GM23338 (cell line): ENCODE measurements at regions not wholly inside any gene's neighbourhood (a gene's known extent, or its start where the extent isn't known, plus 50 kb on each side); places are given as distances from the start of the nearest gene placed in this dataset.

ENCODE experiments used
- ATAC-seq: fragments of 200-7000 bp; cut with Tn5 transposase; 3 replicates; pipeline ENCODE4 v1.9.1; 2020
- DNase-seq: peaks from one replicate; pipeline ENCODE4 v3.0.0-alpha.2; 2015; ENCODE audit warnings: low spot score
- H2AFZ ChIP-seq: fragments of 200-600 bp; sonication (generic); 2 replicates; pipeline ENCODE4 v1.8.0; 2016; ENCODE audit warnings: antibody characterized with exemption, mild to moderate bottlenecking, moderate library complexity
- H3F3A ChIP-seq: fragments of 200-600 bp; sonication (generic); replicated peaks from 2 replicates; pipeline ENCODE4 v1.8.0; 2017; ENCODE audit warnings: antibody characterized with exemption, mixed run types, low read depth
- H3K27ac ChIP-seq: fragments of 200-600 bp; sonication (generic); 2 replicates; pipeline ENCODE4 v1.6.1; 2016; ENCODE audit warnings: low read depth
- H3K27me3 ChIP-seq: fragments of 200-600 bp; sonication (generic); 2 replicates; pipeline ENCODE4 v1.8.0; 2016; ENCODE audit warnings: mild to moderate bottlenecking, mixed run types, moderate library complexity; ENCODE audit not compliant: insufficient read depth
- H3K36me3 ChIP-seq: fragments of 200-600 bp; sonication (generic); 2 replicates; pipeline ENCODE4 v1.8.0; 2016; ENCODE audit warnings: mild to moderate bottlenecking; ENCODE audit not compliant: insufficient read depth
- H3K4me1 ChIP-seq: fragments of 200-600 bp; sonication (generic); 2 replicates; pipeline ENCODE4 v1.8.0; 2016; ENCODE audit warnings: mild to moderate bottlenecking, moderate library complexity; ENCODE audit not compliant: insufficient read depth
- H3K4me2 ChIP-seq: fragments of 200-600 bp; sonication (generic); 2 replicates; pipeline ENCODE4 v1.7.1; 2017; ENCODE audit warnings: mixed run types
- H3K4me3 ChIP-seq: fragments of 200-600 bp; sonication (generic); 2 replicates; pipeline ENCODE4 v1.6.1; 2016; ENCODE audit warnings: mixed run types
- H3K79me2 ChIP-seq: fragments of 200-600 bp; sonication (generic); replicated peaks from 2 replicates; pipeline ENCODE4 v1.8.0; 2017; ENCODE audit warnings: mild to moderate bottlenecking; ENCODE audit not compliant: insufficient read depth
- H3K9me2 ChIP-seq: fragments of 200-600 bp; sonication (generic); 2 replicates; pipeline ENCODE4 v1.8.0; 2017; ENCODE audit not compliant: insufficient read depth
- H4K20me1 ChIP-seq: fragments of 200-600 bp; sonication (generic); replicated peaks from 2 replicates; pipeline ENCODE4 v1.8.0; 2017; ENCODE audit warnings: mild to moderate bottlenecking; ENCODE audit not compliant: insufficient read depth
- H3K27ac Mint-ChIP-seq: 2 replicates; pipeline ENCODE4 v1.8.0; 2020; ENCODE audit warnings: inconsistent platforms, mild to moderate bottlenecking, moderate library complexity, mixed read lengths
- H3K27me3 Mint-ChIP-seq: 3 replicates; pipeline ENCODE4 v1.8.0; 2022; ENCODE audit warnings: low read depth, mild to moderate bottlenecking, moderate library complexity, mixed read lengths, inconsistent platforms; ENCODE audit not compliant: insufficient read depth, poor library complexity
- H3K36me3 Mint-ChIP-seq: 3 replicates; pipeline ENCODE4 v1.8.0; 2021; ENCODE audit warnings: low read depth, mild to moderate bottlenecking, inconsistent platforms, moderate library complexity, mixed read lengths
- H3K4me1 Mint-ChIP-seq: 3 replicates; pipeline ENCODE4 v1.8.0; 2020; ENCODE audit warnings: mild to moderate bottlenecking, inconsistent platforms, mixed read lengths
- H3K4me3 Mint-ChIP-seq: 3 replicates; pipeline ENCODE4 v1.8.0; 2021; ENCODE audit warnings: moderate library complexity, mild to moderate bottlenecking, inconsistent platforms, mixed read lengths
- H3K9me3 Mint-ChIP-seq: 3 replicates; pipeline ENCODE4 v1.8.0; 2020; ENCODE audit warnings: moderate library complexity, mild to moderate bottlenecking, inconsistent platforms, mixed read lengths
- CREB1 ChIP-seq: fragments of 250-450 bp; sonication (Bioruptor Pico); IDR thresholded peaks from 2 replicates; pipeline ENCODE4 v1.5.0; 2020; ENCODE audit warnings: low read depth, mild to moderate bottlenecking, moderate library complexity
- EZH2 ChIP-seq: fragments of 200-600 bp; sonication (generic); IDR thresholded peaks from one replicate; pipeline ENCODE4 v1.8.0; 2017; ENCODE audit warnings: antibody characterized with exemption, mild to moderate bottlenecking, low read depth; ENCODE audit not compliant: unreplicated experiment
- EZH2phosphoT487 ChIP-seq: fragments of 200-600 bp; sonication (generic); IDR thresholded peaks from one replicate; pipeline ENCODE4 v1.8.1; 2018; ENCODE audit warnings: antibody characterized with exemption; ENCODE audit not compliant: unreplicated experiment
- JUNB ChIP-seq: IDR thresholded peaks from one replicate; pipeline ENCODE4 v1.6.1; 2016; ENCODE audit warnings: antibody characterized with exemption; ENCODE audit not compliant: unreplicated experiment
- NANOG ChIP-seq: IDR thresholded peaks from 2 replicates; pipeline ENCODE4 v1.6.1; 2016; ENCODE audit warnings: antibody characterized with exemption, borderline replicate concordance
- POLR2AphosphoS5 ChIP-seq: IDR thresholded peaks from 2 replicates; pipeline ENCODE4 v1.6.1; 2016; ENCODE audit warnings: antibody characterized with exemption, low read depth
- STAT1 ChIP-seq: IDR thresholded peaks from one replicate; pipeline ENCODE4 v1.6.1; 2016; ENCODE audit warnings: antibody characterized with exemption; ENCODE audit not compliant: unreplicated experiment
- TF ChIP-seq, protein P1 (sequence below), 2 experiments: fragments of 200-600 bp in 1 of 2; sonication (generic) in 1 of 2; conservative IDR thresholded peaks; 2 replicates each; pipeline versions ENCODE4 v1.5.1 to v1.6.1; 2016 to 2017; ENCODE audit warnings: antibody characterized with exemption in 2 of 2, low read depth in 2 of 2, mild to moderate bottlenecking in 2 of 2, moderate library complexity in 1 of 2
- TF ChIP-seq, protein P2 (sequence below): fragments of 250-450 bp; sonication (Bioruptor Pico); IDR thresholded peaks from 2 replicates; pipeline ENCODE4 v1.5.0; 2020; ENCODE audit warnings: mild to moderate bottlenecking, moderate library complexity

DNA sequence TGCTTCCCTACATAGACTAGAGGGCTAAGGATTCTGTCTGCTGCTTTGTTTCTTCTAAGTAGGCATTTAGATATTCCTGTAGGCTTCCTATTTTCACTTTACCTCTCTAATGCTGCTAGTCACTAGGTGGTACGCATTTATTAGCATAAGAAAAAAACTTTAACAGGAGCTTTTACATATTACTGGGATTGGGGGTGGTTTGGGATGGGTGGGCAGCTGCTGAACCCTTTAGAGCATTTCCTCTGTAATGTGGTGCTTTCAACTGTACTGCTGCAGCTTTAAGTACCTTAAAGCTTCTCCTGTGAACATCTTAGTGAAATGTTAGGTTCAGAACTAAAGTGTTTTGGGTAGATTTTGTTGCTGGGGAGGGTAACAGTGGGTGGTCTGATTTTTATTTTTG lies 92.6 kb downstream of the ZNF486 start:
- TF ChIP-seq POLR2AphosphoS5 (peak; percentile 41; the same call in 1 of the 2 replicates), NANOG (peak; percentile 94), STAT1 (no peak), CREB1 (CRISPR knock-in tag) (no peak), JUNB (no peak), EZH2 (no peak), EZH2phosphoT487 (no peak)
- TF ChIP-seq, protein P1, sequence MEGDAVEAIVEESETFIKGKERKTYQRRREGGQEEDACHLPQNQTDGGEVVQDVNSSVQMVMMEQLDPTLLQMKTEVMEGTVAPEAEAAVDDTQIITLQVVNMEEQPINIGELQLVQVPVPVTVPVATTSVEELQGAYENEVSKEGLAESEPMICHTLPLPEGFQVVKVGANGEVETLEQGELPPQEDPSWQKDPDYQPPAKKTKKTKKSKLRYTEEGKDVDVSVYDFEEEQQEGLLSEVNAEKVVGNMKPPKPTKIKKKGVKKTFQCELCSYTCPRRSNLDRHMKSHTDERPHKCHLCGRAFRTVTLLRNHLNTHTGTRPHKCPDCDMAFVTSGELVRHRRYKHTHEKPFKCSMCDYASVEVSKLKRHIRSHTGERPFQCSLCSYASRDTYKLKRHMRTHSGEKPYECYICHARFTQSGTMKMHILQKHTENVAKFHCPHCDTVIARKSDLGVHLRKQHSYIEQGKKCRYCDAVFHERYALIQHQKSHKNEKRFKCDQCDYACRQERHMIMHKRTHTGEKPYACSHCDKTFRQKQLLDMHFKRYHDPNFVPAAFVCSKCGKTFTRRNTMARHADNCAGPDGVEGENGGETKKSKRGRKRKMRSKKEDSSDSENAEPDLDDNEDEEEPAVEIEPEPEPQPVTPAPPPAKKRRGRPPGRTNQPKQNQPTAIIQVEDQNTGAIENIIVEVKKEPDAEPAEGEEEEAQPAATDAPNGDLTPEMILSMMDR (conservative IDR thresholded peaks at IDR 0.05; ENCODE audit: low read depth in 2 of 2) = no peak
- TF ChIP-seq, protein P2, sequence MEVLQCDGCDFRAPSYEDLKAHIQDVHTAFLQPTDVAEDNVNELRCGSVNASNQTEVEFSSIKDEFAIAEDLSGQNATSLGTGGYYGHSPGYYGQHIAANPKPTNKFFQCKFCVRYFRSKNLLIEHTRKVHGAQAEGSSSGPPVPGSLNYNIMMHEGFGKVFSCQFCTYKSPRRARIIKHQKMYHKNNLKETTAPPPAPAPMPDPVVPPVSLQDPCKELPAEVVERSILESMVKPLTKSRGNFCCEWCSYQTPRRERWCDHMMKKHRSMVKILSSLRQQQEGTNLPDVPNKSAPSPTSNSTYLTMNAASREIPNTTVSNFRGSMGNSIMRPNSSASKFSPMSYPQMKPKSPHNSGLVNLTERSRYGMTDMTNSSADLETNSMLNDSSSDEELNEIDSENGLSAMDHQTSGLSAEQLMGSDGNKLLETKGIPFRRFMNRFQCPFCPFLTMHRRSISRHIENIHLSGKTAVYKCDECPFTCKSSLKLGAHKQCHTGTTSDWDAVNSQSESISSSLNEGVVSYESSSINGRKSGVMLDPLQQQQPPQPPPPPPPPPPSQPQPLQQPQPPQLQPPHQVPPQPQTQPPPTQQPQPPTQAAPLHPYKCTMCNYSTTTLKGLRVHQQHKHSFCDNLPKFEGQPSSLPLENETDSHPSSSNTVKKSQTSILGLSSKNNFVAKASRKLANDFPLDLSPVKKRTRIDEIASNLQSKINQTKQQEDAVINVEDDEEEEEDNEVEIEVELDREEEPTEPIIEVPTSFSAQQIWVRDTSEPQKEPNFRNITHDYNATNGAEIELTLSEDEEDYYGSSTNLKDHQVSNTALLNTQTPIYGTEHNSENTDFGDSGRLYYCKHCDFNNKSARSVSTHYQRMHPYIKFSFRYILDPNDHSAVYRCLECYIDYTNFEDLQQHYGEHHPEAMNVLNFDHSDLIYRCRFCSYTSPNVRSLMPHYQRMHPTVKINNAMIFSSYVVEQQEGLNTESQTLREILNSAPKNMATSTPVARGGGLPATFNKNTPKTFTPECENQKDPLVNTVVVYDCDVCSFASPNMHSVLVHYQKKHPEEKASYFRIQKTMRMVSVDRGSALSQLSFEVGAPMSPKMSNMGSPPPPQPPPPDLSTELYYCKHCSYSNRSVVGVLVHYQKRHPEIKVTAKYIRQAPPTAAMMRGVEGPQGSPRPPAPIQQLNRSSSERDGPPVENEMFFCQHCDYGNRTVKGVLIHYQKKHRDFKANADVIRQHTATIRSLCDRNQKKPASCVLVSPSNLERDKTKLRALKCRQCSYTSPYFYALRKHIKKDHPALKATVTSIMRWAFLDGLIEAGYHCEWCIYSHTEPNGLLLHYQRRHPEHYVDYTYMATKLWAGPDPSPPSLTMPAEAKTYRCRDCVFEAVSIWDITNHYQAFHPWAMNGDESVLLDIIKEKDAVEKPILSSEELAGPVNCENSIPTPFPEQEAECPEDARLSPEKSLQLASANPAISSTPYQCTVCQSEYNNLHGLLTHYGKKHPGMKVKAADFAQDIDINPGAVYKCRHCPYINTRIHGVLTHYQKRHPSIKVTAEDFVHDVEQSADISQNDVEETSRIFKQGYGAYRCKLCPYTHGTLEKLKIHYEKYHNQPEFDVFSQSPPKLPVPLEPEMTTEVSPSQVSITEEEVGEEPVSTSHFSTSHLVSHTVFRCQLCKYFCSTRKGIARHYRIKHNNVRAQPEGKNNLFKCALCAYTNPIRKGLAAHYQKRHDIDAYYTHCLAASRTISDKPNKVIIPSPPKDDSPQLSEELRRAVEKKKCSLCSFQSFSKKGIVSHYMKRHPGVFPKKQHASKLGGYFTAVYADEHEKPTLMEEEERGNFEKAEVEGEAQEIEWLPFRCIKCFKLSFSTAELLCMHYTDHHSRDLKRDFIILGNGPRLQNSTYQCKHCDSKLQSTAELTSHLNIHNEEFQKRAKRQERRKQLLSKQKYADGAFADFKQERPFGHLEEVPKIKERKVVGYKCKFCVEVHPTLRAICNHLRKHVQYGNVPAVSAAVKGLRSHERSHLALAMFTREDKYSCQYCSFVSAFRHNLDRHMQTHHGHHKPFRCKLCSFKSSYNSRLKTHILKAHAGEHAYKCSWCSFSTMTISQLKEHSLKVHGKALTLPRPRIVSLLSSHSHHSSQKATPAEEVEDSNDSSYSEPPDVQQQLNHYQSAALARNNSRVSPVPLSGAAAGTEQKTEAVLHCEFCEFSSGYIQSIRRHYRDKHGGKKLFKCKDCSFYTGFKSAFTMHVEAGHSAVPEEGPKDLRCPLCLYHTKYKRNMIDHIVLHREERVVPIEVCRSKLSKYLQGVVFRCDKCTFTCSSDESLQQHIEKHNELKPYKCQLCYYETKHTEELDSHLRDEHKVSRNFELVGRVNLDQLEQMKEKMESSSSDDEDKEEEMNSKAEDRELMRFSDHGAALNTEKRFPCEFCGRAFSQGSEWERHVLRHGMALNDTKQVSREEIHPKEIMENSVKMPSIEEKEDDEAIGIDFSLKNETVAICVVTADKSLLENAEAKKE (CRISPR knock-in tag) = no peak
- Histone ChIP-seq H3K4me3 (peak overlapping the region; percentile 9; the same call in 1 of the 2 replicates), H4K20me1 (no peaks in the 10 kb centered on the region), H3K27me3 (no peaks in the 10 kb centered on the region), H3K4me2 (peak overlapping the region; percentile 48), H3K36me3 (no peaks in the 10 kb centered on the region), H2AFZ (no peak overlapping the region), H3F3A (no peaks in the 10 kb centered on the region; the same call in 1 of the 2 replicates), H3K79me2 (no peaks in the 10 kb centered on the region), H3K9me2 (no peaks in the 10 kb centered on the region), H3K27ac (peak overlapping the region; percentile 99), H3K4me1 (peaks cover 47% of the 10 kb centered on the region)
- Mint-ChIP-seq H3K9me3 (no peaks in the 10 kb centered on the region), H3K27me3 (peaks cover 6% of the 10 kb centered on the region), H3K27ac (peak overlapping the region; percentile 97), H3K4me3 (peak overlapping the region; percentile 43), H3K36me3 (no peaks in the 10 kb centered on the region), H3K4me1 (peaks cover 56% of the 10 kb centered on the region)
- peak; percentile 85 for ATAC-seq
- peak; percentile 81 for DNase-seq
